ENCODE measurements at regions not wholly inside any gene's neighbourhood (a gene's known extent, or its start where the extent isn't known, plus 50 kb on each side); places are given as distances from the start of the nearest gene placed in this dataset.

GRCh38 chr14:98382662-98383061 is 889.3 kb downstream of the BCL11B start:
- Mint-ChIP-seq H3K4me1 (no peaks in the 10 kb centered on the region), H3K36me3 (ENCODE audit: low read depth) (no peaks in the 10 kb centered on the region), H3K4me3 (no peak overlapping the region), H3K27ac (no peak overlapping the region), H3K27me3 (ENCODE audit: insufficient read depth) (peaks cover 1% of the 10 kb centered on the region), H3K9me3 (no peaks in the 10 kb centered on the region)
- 89% methylated on average over 4 of the region's 4 CpGs for WGBS, 2 experiments (ENCODE audit: insufficient coverage in 1 of 2, insufficient read length in 1 of 2)
- Histone ChIP-seq H3K4me3 (ENCODE audit: low read length) (no peak overlapping the region), H3K4me1 (ENCODE audit: control insufficient read depth, insufficient read depth, low read length) (no peaks in the 10 kb centered on the region), H3K9me3 (ENCODE audit: control insufficient read depth, low read length) (no peaks in the 10 kb centered on the region), H3K36me3 (ENCODE audit: control insufficient read depth, insufficient read depth, low read length) (no peaks in the 10 kb centered on the region), H3K27ac (ENCODE audit: low read depth, low read length) (no peak overlapping the region), H3K27me3 (ENCODE audit: control insufficient read depth, insufficient read depth, low read length, poor library complexity, severe bottlenecking) (no peaks in the 10 kb centered on the region), H3K9ac (ENCODE audit: extremely low read depth, low read length, poor library complexity, severe bottlenecking) (no peak overlapping the region)
- TF ChIP-seq CTCF (conservative IDR thresholded peaks at IDR 0.05) = no peak
- no peak for DNase-seq

GRCh38 chr14:98385851-98386250 is 886.1 kb downstream of the BCL11B start:
- no peak overlapping the region for H3K4me3 ChIP-seq (ENCODE audit: low read length)
- no peaks in the 10 kb centered on the region for H3K36me3 Mint-ChIP-seq (ENCODE audit: low read depth)
- H3K4me1 Mint-ChIP-seq = no peaks in the 10 kb centered on the region
- H3K4me3 Mint-ChIP-seq = no peak overlapping the region
- no peaks in the 10 kb centered on the region for H3K36me3 ChIP-seq (ENCODE audit: control insufficient read depth, insufficient read depth, low read length)
- H3K27ac ChIP-seq (ENCODE audit: low read depth, low read length) = no peak overlapping the region
- no peaks in the 10 kb centered on the region for H3K27me3 ChIP-seq (ENCODE audit: control insufficient read depth, insufficient read depth, low read length, poor library complexity, severe bottlenecking)
- H3K4me1 ChIP-seq (ENCODE audit: control insufficient read depth, insufficient read depth, low read length) = no peaks in the 10 kb centered on the region
- no peak for TF ChIP-seq CTCF (conservative IDR thresholded peaks at IDR 0.05)
- no peaks in the 10 kb centered on the region for H3K9me3 ChIP-seq (ENCODE audit: control insufficient read depth, low read length)
- no peaks in the 10 kb centered on the region for H3K9me3 Mint-ChIP-seq
- DNase-seq = peak; percentile 38
- H3K9ac ChIP-seq (ENCODE audit: extremely low read depth, low read length, poor library complexity, severe bottlenecking) = no peak overlapping the region
- WGBS, 2 experiments (ENCODE audit: insufficient coverage in 1 of 2, insufficient read length in 1 of 2) = 90% methylated on average over 3 of the region's 3 CpGs
- H3K27me3 Mint-ChIP-seq (ENCODE audit: insufficient read depth) = peaks cover 1% of the 10 kb centered on the region
- no peak overlapping the region for H3K27ac Mint-ChIP-seq

GRCh38 chr14:98391061-98391460 is 880.9 kb downstream of the BCL11B start:
- H3K27me3 ChIP-seq (ENCODE audit: control insufficient read depth, insufficient read depth, low read length, poor library complexity, severe bottlenecking) = no peaks in the 10 kb centered on the region
- H3K36me3 ChIP-seq (ENCODE audit: control insufficient read depth, insufficient read depth, low read length) = no peaks in the 10 kb centered on the region
- H3K27me3 Mint-ChIP-seq (ENCODE audit: insufficient read depth) = peaks cover 1% of the 10 kb centered on the region
- no peak for DNase-seq
- peaks cover 10% of the 10 kb centered on the region for H3K4me1 ChIP-seq (ENCODE audit: control insufficient read depth, insufficient read depth, low read length)
- no peak overlapping the region for H3K9ac ChIP-seq (ENCODE audit: extremely low read depth, low read length, poor library complexity, severe bottlenecking)
- no peaks in the 10 kb centered on the region for H3K36me3 Mint-ChIP-seq (ENCODE audit: low read depth)
- WGBS, 2 experiments (ENCODE audit: insufficient coverage in 1 of 2, insufficient read length in 1 of 2) = 76% methylated on average over 3 of the region's 3 CpGs; no CpG with 5 or more reads in 1 of the 2 experiments
- H3K9me3 ChIP-seq (ENCODE audit: control insufficient read depth, low read length) = peaks cover 19% of the 10 kb centered on the region
- no peak for TF ChIP-seq CTCF (conservative IDR thresholded peaks at IDR 0.05)
- H3K27ac Mint-ChIP-seq = no peak overlapping the region
- H3K4me3 Mint-ChIP-seq = no peak overlapping the region
- H3K9me3 Mint-ChIP-seq = peaks cover 9% of the 10 kb centered on the region
- H3K4me3 ChIP-seq (ENCODE audit: low read length) = no peak overlapping the region
- H3K27ac ChIP-seq (ENCODE audit: low read depth, low read length) = no peak overlapping the region
- peaks cover 15% of the 10 kb centered on the region for H3K4me1 Mint-ChIP-seq

All from endodermal cell (in vitro differentiated cells).